Neuronal stem cell (in vitro differentiated cells): ENCODE measurements at regions not wholly inside any gene's neighbourhood (a gene's known extent, or its start where the extent isn't known, plus 50 kb on each side); places are given as distances from the start of the nearest gene placed in this dataset.
A peak's percentile ranks its signal among the peaks of the same experiment; 100 is the strongest.

Experiments
- DNase-seq: peaks from one replicate; pipeline ENCODE4 v3.0.0-alpha.2; 2013; ENCODE audit warnings: low spot score
- H2AFZ ChIP-seq: one replicate; pipeline ENCODE4 v1.6.1; 2013; ENCODE audit warnings: mild to moderate bottlenecking, low read length, inconsistent platforms
- H2AK5ac ChIP-seq: 2 replicates; pipeline ENCODE4 v1.6.1; 2013; ENCODE audit warnings: low read depth, mild to moderate bottlenecking, inconsistent platforms, low read length, moderate library complexity, mixed read lengths
- H2BK120ac ChIP-seq: 2 replicates; pipeline ENCODE4 v1.6.1; 2013; ENCODE audit warnings: low read depth, mild to moderate bottlenecking, inconsistent platforms, low read length, moderate library complexity, mixed read lengths
- H2BK12ac ChIP-seq: one replicate; pipeline ENCODE4 v1.6.1; 2013; ENCODE audit warnings: low read length, inconsistent platforms
- H2BK15ac ChIP-seq: 2 replicates; pipeline ENCODE4 v1.6.1; 2013; ENCODE audit warnings: mild to moderate bottlenecking, low read length, inconsistent platforms, mixed read lengths
- H2BK5ac ChIP-seq: one replicate; pipeline ENCODE4 v1.6.1; 2013; ENCODE audit warnings: inconsistent platforms, mild to moderate bottlenecking, low read length, moderate library complexity
- H3K14ac ChIP-seq: one replicate; pipeline ENCODE4 v1.6.1; 2013; ENCODE audit warnings: low read length, inconsistent platforms
- H3K18ac ChIP-seq: 2 replicates; pipeline ENCODE4 v1.6.1; 2013; ENCODE audit warnings: low read length, inconsistent platforms
- H3K23ac ChIP-seq: 2 replicates; pipeline ENCODE4 v1.6.1; 2013; ENCODE audit warnings: low read depth, mild to moderate bottlenecking, mixed read lengths, low read length, inconsistent platforms; ENCODE audit not compliant: poor library complexity
- H3K27ac ChIP-seq: replicated peaks from 3 replicates; pipeline ENCODE4 v1.5.1; 2013; ENCODE audit warnings: low read length, inconsistent platforms
- H3K27me3 ChIP-seq, 3 experiments: 2 replicates each; pipeline ENCODE4 v1.6.1; 2013; ENCODE audit warnings: low read length in 3 of 3, mild to moderate bottlenecking in 2 of 3, inconsistent platforms in 1 of 3, low read depth in 1 of 3, mixed read lengths in 1 of 3, moderate library complexity in 1 of 3; ENCODE audit not compliant: control insufficient read depth in 3 of 3, insufficient read depth in 3 of 3
- H3K36me3 ChIP-seq, 2 donors: replicated peaks in 1 of 2; 2 replicates each; pipeline ENCODE4 v1.6.1; 2013; ENCODE audit warnings: low read length in 2 of 2; ENCODE audit not compliant: control insufficient read depth in 2 of 2, insufficient read depth in 2 of 2
- H3K4ac ChIP-seq: 2 replicates; pipeline ENCODE4 v1.6.1; 2013; ENCODE audit warnings: inconsistent platforms, mild to moderate bottlenecking, low read length, moderate library complexity
- H3K4me1 ChIP-seq, 2 donors: 1 replicate in 1 of 2; 2 replicates in 1 of 2; pipeline ENCODE4 v1.6.1; 2013; ENCODE audit warnings: low read length in 2 of 2, low read depth in 1 of 2; ENCODE audit not compliant: control insufficient read depth in 2 of 2, insufficient read depth in 1 of 2
- H3K4me2 ChIP-seq: one replicate; pipeline ENCODE4 v1.6.1; 2013; ENCODE audit warnings: mild to moderate bottlenecking, low read length, inconsistent platforms; ENCODE audit not compliant: insufficient read depth, poor library complexity, severe bottlenecking
- H3K4me3 ChIP-seq, 2 donors: 2 replicates each; pipeline ENCODE4 v1.5.1; 2013; ENCODE audit warnings: low read length in 2 of 2, mild to moderate bottlenecking in 2 of 2, inconsistent platforms in 1 of 2, moderate library complexity in 1 of 2
- H3K79me1 ChIP-seq: one replicate; pipeline ENCODE4 v1.6.1; 2013; ENCODE audit warnings: low read depth, mild to moderate bottlenecking, inconsistent platforms, low read length, moderate library complexity
- H3K9ac ChIP-seq: one replicate; pipeline ENCODE4 v1.6.1; 2013; ENCODE audit warnings: mild to moderate bottlenecking, low read depth, low read length, inconsistent platforms; ENCODE audit not compliant: poor library complexity
- H3K9me3 ChIP-seq, 2 donors: replicated peaks in 1 of 2; 2 replicates each; pipeline versions ENCODE3 to v1.6.1; 2013; ENCODE audit warnings: low read length in 2 of 2, mild to moderate bottlenecking in 2 of 2, inconsistent platforms in 1 of 2, low read depth in 1 of 2, mixed read lengths in 1 of 2, moderate library complexity in 1 of 2; ENCODE audit not compliant: control insufficient read depth in 2 of 2, insufficient read depth in 1 of 2
- H4K8ac ChIP-seq: one replicate; pipeline ENCODE4 v1.6.1; 2013; ENCODE audit warnings: low read depth, mild to moderate bottlenecking, inconsistent platforms, low read length, moderate library complexity
- H4K91ac ChIP-seq: one replicate; pipeline ENCODE4 v1.6.1; 2013; ENCODE audit warnings: low read length, low read depth, mild to moderate bottlenecking, inconsistent platforms; ENCODE audit not compliant: poor library complexity
- WGBS, 2 donors: extraction: QIAGEN DNeasy Blood & Tissue Kit; methylation state at CpG; one replicate each; pipeline ENCODE4 v1.1.7; 2013; ENCODE audit warnings: missing lambda C conversion rate in 2 of 2, mixed read lengths in 1 of 2; ENCODE audit not compliant: insufficient read length in 2 of 2, insufficient replicate concordance in 1 of 2; ENCODE audit errors: extremely low coverage in 2 of 2; 5-methylcytosine and 5-hydroxymethylcytosine counted together

- H2AFZ ChIP-seq: no peak overlapping the region
- H3K23ac ChIP-seq: no peak overlapping the region
- H2BK12ac ChIP-seq: no peak overlapping the region
- H3K18ac ChIP-seq: no peak overlapping the region
- H2BK120ac ChIP-seq: no peak overlapping the region
- no peak overlapping the region for H3K9ac ChIP-seq
- no peak for DNase-seq
- WGBS, 2 donors: no CpG with 5 or more reads among the region's 4 CpGs
- H3K9me3 ChIP-seq: no peaks in the 10 kb centered on the region
- H3K4me1 ChIP-seq: no peaks in the 10 kb centered on the region
- no peak overlapping the region for H3K27ac ChIP-seq
- no peak overlapping the region for H2BK15ac ChIP-seq
- H3K4me2 ChIP-seq: no peak overlapping the region
- no peak overlapping the region for H2AK5ac ChIP-seq
- H3K36me3 ChIP-seq: no peaks in the 10 kb centered on the region
- no peak overlapping the region for H2BK5ac ChIP-seq
- H3K79me1 ChIP-seq: no peaks in the 10 kb centered on the region
- H4K91ac ChIP-seq: no peak overlapping the region
- no peak overlapping the region for H4K8ac ChIP-seq
- no peak overlapping the region for H3K14ac ChIP-seq
- no peak overlapping the region for H3K4ac ChIP-seq
- H3K4me3 ChIP-seq: no peak overlapping the region
- H3K27me3 ChIP-seq: no peaks in the 10 kb centered on the region
Observed at GRCh38 chr4:114420069-114420468, 178.5 kb upstream of the UGT8 start.

GRCh38 chr4:114423582-114423981, 175.0 kb upstream of the UGT8 start:
- Histone ChIP-seq H3K79me1 (no peaks in the 10 kb centered on the region), H3K27me3 (no peaks in the 10 kb centered on the region), H3K9ac (no peak overlapping the region), H3K27ac (no peak overlapping the region), H4K8ac (no peak overlapping the region), H2AFZ (no peak overlapping the region), H2BK15ac (no peak overlapping the region), H2AK5ac (no peak overlapping the region), H2BK5ac (no peak overlapping the region), H3K4me1 (no peaks in the 10 kb centered on the region), H3K14ac (no peak overlapping the region), H3K36me3 (no peaks in the 10 kb centered on the region), H3K4me3 (no peak overlapping the region), H3K23ac (no peak overlapping the region), H3K18ac (no peak overlapping the region), H2BK120ac (no peak overlapping the region), H3K9me3 (no peaks in the 10 kb centered on the region), H3K4me2 (no peak overlapping the region), H4K91ac (no peak overlapping the region), H3K4ac (no peak overlapping the region), H2BK12ac (no peak overlapping the region)
- no CpG with 5 or more reads among the region's 3 CpGs for WGBS, 2 donors
- no peak for DNase-seq

GRCh38 chr4:114435116-114435515, 163.5 kb upstream of the UGT8 start:
- H3K18ac ChIP-seq: no peak overlapping the region
- H2AK5ac ChIP-seq: no peak overlapping the region
- H3K4me2 ChIP-seq: no peak overlapping the region
- no peak overlapping the region for H3K27ac ChIP-seq
- H3K4me1 ChIP-seq: no peaks in the 10 kb centered on the region
- H2BK15ac ChIP-seq: no peak overlapping the region
- H3K27me3 ChIP-seq: no peaks in the 10 kb centered on the region
- H3K9ac ChIP-seq: no peak overlapping the region
- no peaks in the 10 kb centered on the region for H3K79me1 ChIP-seq
- no peak overlapping the region for H2BK120ac ChIP-seq
- H3K14ac ChIP-seq: no peak overlapping the region
- H2BK5ac ChIP-seq: no peak overlapping the region
- no peak overlapping the region for H2BK12ac ChIP-seq
- no peak overlapping the region for H2AFZ ChIP-seq
- peaks cover 0 to 5% of the 10 kb centered on the region in 2 donors for H3K9me3 ChIP-seq
- no peaks in the 10 kb centered on the region for H3K36me3 ChIP-seq
- H3K4ac ChIP-seq: no peak overlapping the region
- no CpG with 5 or more reads among the region's 1 CpG for WGBS, 2 donors
- peak overlapping the region; percentile 65 for H3K23ac ChIP-seq
- DNase-seq: no peak
- H3K4me3 ChIP-seq: no peak overlapping the region
- H4K91ac ChIP-seq: no peak overlapping the region
- no peak overlapping the region for H4K8ac ChIP-seq

GRCh38 chr4:114442856-114443255, 155.8 kb upstream of the UGT8 start:
- Histone ChIP-seq H3K27ac (no peak overlapping the region), H4K8ac (no peak overlapping the region), H3K9me3 (no peaks in the 10 kb centered on the region), H2BK15ac (no peak overlapping the region), H3K79me1 (no peaks in the 10 kb centered on the region), H3K9ac (no peak overlapping the region), H3K14ac (no peak overlapping the region), H3K4me1 (no peaks in the 10 kb centered on the region), H3K4ac (no peak overlapping the region), H3K36me3 (no peaks in the 10 kb centered on the region), H4K91ac (no peak overlapping the region), H3K23ac (no peak overlapping the region), H2AK5ac (no peak overlapping the region), H3K27me3 (no peaks in the 10 kb centered on the region), H3K4me2 (no peak overlapping the region), H3K4me3 (no peak overlapping the region), H2BK5ac (no peak overlapping the region), H2BK120ac (no peak overlapping the region), H3K18ac (no peak overlapping the region), H2BK12ac (no peak overlapping the region), H2AFZ (no peak overlapping the region)
- no peak for DNase-seq
- WGBS, 2 donors: no CpG with 5 or more reads among the region's 3 CpGs
